ENCODE measurements at regions not wholly inside any gene's neighbourhood (a gene's known extent, or its start where the extent isn't known, plus 50 kb on each side); places are given as distances from the start of the nearest gene placed in this dataset.

GRCh38 chr3:18010001-18010400, 267.6 kb upstream of the TBC1D5 start (continued):
- TF ChIP-seq EP300 (IDR thresholded peaks at IDR 0.05; ENCODE audit: borderline replicate concordance in 1 of 2, low read depth in 2 of 2, low read length in 2 of 2) (no peak), TCF12 (IDR thresholded peaks at IDR 0.05; ENCODE audit: low read depth, low read length) (no peak), SP4 (IDR thresholded peaks at IDR 0.05; ENCODE audit: low read length) (no peak), TEAD4 (IDR thresholded peaks at IDR 0.05; ENCODE audit: low read depth, low read length) (no peak), SIRT6 (IDR thresholded peaks at IDR 0.05; ENCODE audit: low read length) (no peak), BACH1 (IDR thresholded peaks at IDR 0.05; ENCODE audit: low read length) (no peak), ATF2 (IDR thresholded peaks at IDR 0.05; ENCODE audit: low read length) (no peak), RBBP5 (IDR thresholded peaks at IDR 0.05; ENCODE audit: borderline replicate concordance, low read depth, low read length) (no peak)

All from H1 (cell line).